ENCODE measurements at regions not wholly inside any gene's neighbourhood (a gene's known extent, or its start where the extent isn't known, plus 50 kb on each side); places are given as distances from the start of the nearest gene placed in this dataset.

DNA sequence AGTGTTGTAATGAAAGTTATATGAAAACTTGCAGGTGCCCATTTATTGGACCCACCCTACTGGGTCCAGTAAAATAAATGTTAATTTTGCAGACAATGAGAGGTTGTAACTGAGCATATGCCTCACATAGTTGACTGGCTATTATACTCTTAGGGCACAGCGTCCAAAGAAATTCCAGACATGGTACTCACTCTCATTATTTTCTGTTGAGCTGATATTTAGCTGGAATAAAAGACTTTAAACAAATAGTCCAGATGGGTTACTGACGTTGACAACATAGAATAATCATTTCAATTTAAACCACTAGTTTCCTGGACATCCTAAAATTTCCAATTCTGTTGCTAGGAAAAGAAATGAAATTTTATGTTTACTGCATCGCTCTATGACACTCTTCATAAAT is 174.5 kb downstream of the ZNF365 start:
- Histone ChIP-seq H3K4me2 (ENCODE audit: low read length) (no peak overlapping the region), H3K27me3 (ENCODE audit: control insufficient read depth, insufficient read depth, low read length) (no peaks in the 10 kb centered on the region), H3K27ac (no peak overlapping the region), H3K9ac (no peak overlapping the region), H3K9me3 (ENCODE audit: control insufficient read depth, low read length) (no peaks in the 10 kb centered on the region), H3K79me2 (no peaks in the 10 kb centered on the region), H3K4me1 (no peaks in the 10 kb centered on the region), H3K4me3 (ENCODE audit: low read depth, low read length) (no peak overlapping the region), H2AFZ (no peak overlapping the region), H3K36me3 (ENCODE audit: control insufficient read depth, insufficient read depth, low read length) (no peaks in the 10 kb centered on the region)
- TF ChIP-seq, protein P1, sequence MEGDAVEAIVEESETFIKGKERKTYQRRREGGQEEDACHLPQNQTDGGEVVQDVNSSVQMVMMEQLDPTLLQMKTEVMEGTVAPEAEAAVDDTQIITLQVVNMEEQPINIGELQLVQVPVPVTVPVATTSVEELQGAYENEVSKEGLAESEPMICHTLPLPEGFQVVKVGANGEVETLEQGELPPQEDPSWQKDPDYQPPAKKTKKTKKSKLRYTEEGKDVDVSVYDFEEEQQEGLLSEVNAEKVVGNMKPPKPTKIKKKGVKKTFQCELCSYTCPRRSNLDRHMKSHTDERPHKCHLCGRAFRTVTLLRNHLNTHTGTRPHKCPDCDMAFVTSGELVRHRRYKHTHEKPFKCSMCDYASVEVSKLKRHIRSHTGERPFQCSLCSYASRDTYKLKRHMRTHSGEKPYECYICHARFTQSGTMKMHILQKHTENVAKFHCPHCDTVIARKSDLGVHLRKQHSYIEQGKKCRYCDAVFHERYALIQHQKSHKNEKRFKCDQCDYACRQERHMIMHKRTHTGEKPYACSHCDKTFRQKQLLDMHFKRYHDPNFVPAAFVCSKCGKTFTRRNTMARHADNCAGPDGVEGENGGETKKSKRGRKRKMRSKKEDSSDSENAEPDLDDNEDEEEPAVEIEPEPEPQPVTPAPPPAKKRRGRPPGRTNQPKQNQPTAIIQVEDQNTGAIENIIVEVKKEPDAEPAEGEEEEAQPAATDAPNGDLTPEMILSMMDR (IDR thresholded peaks at IDR 0.05): no peak

DNA sequence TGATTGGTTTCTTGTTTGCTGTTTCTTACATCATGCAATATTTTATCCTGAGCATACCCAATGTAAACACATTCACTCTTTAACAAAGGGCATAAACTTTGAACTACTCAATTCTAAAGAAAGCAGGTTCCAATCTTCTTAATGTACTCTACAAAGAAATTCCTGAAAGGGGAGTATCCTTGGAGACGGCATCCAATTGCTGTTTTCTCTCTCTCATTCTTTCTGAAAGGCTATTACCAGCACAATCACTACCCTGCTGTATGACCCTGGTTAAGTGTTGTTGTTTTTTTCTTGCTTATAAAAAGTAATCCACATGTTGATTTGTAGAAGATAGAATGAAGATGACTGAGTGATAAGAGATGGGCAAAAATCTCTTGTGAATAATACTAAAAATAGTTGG is 176.0 kb downstream of the ZNF365 start:
- Histone ChIP-seq H3K9me3 (ENCODE audit: control insufficient read depth, low read length) (no peaks in the 10 kb centered on the region), H3K27ac (no peak overlapping the region), H3K4me2 (ENCODE audit: low read length) (no peak overlapping the region), H2AFZ (no peak overlapping the region), H3K36me3 (ENCODE audit: control insufficient read depth, insufficient read depth, low read length) (no peaks in the 10 kb centered on the region), H3K4me3 (ENCODE audit: low read depth, low read length) (no peak overlapping the region), H3K4me1 (no peaks in the 10 kb centered on the region), H3K79me2 (no peaks in the 10 kb centered on the region), H3K9ac (no peak overlapping the region), H3K27me3 (ENCODE audit: control insufficient read depth, insufficient read depth, low read length) (no peaks in the 10 kb centered on the region)
- TF ChIP-seq, protein P1 (IDR thresholded peaks at IDR 0.05): no peak

DNA sequence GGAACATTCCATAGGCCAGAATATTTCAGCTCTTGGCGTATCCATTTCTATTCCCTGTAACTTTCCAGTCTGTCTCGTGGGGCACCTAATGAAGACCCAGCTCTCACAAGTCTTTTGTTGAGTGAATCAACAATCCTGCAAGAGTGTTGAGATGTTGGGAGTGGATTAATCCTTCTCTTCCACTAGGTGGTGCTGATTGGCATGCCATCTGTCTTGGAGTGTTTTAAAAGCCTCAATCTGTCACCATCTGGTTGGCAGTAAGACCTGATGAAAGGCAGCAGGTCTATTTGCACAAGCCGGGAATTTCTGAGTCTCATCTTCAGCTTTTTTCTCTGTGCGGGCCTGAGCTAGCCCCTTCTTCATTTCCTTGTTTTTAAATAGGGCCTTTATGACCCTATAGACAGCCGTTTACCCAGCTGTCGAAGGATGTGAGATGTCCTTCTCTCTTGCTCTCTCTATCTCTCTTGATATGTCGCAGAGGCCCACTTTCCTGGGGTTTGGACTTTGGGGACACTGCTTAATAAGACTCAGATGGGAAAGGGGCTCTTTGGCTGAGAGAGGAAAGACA is 180.5 kb downstream of the ZNF365 start:
- Histone ChIP-seq H3K79me2 (no peaks in the 10 kb centered on the region), H3K36me3 (ENCODE audit: control insufficient read depth, insufficient read depth, low read length) (no peaks in the 10 kb centered on the region), H3K9me3 (ENCODE audit: control insufficient read depth, low read length) (no peaks in the 10 kb centered on the region), H3K4me3 (ENCODE audit: low read depth, low read length) (no peak overlapping the region), H3K4me2 (ENCODE audit: low read length) (no peak overlapping the region), H2AFZ (no peak overlapping the region), H3K9ac (no peak overlapping the region), H3K4me1 (no peaks in the 10 kb centered on the region), H3K27me3 (ENCODE audit: control insufficient read depth, insufficient read depth, low read length) (no peaks in the 10 kb centered on the region), H3K27ac (no peak overlapping the region)
- TF ChIP-seq, protein P1 (IDR thresholded peaks at IDR 0.05): peak; percentile 25

DNA sequence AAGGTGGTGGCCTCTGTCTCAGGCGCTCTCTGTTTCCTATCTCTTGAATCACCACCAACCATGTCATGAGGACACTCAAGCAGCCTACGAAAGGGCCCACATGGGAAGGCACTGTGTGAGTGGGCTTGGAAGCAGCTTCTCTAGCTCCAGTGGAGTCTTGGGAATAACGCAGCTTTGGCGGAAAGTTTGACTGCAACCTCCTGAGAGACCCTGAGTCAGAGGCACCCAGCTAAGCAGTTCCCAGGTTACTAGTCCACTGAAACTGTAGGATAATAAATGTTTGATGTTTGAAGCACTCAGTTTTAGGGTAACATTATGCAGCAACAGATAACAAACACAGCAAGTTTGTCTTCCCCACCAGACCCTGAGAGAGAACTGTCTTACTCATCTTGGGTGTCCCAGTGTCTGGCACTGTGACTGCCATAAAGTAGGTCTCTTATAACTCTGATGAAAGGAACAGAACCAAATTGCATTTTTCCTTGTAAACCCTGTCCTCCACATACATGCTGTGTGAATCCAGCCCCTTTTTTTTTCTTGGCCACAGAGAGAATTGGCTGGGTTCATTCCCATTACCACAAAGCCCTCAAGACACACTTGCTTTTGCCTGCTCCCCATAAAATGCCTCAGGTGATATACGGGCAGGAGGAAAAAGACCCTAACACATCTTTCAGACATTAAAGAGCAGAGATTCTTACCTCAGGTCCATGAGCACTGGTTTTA is 185.5 kb downstream of the ZNF365 start:
- H3K9me3 ChIP-seq (ENCODE audit: control insufficient read depth, low read length): no peaks in the 10 kb centered on the region
- H2AFZ ChIP-seq: peak overlapping the region; percentile 2
- no peaks in the 10 kb centered on the region for H3K36me3 ChIP-seq (ENCODE audit: control insufficient read depth, insufficient read depth, low read length)
- H3K4me3 ChIP-seq (ENCODE audit: low read depth, low read length): no peak overlapping the region
- H3K4me1 ChIP-seq: peaks cover 3% of the 10 kb centered on the region
- no peak overlapping the region for H3K9ac ChIP-seq
- H3K4me2 ChIP-seq (ENCODE audit: low read length): peak overlapping the region; percentile 19
- no peak overlapping the region for H3K27ac ChIP-seq
- H3K27me3 ChIP-seq (ENCODE audit: control insufficient read depth, insufficient read depth, low read length): no peaks in the 10 kb centered on the region
- no peaks in the 10 kb centered on the region for H3K79me2 ChIP-seq
- TF ChIP-seq, protein P1 (IDR thresholded peaks at IDR 0.05): no peak
